Activated T-helper 1 cell treated with anti-CD3 and anti-CD28 coated beads, Interleukin-12 subunit alpha, Interleukin-12 subunit beta, Interleukin-2, Interleukin-4 antibody, amounts not matched to agents 30 ng/mL and 10 ng/mL and 1 ng/mL, durations not matched to agents 14 hours and 24 hours and 36 hours (primary cell): ENCODE measurements at regions not wholly inside any gene's neighbourhood (a gene's known extent, or its start where the extent isn't known, plus 50 kb on each side); places are given as distances from the start of the nearest gene placed in this dataset.
"Not testable (repeated sequence)": the region's sequence is repeated elsewhere in the genome, so short reads cannot be mapped to it uniquely, and the experiment has no call there.

Source experiments
- DNase-seq: peaks from one replicate; pipeline ENCODE4 v3.0.0; 2021; ENCODE audit warnings: low spot score
- H3K27ac Mint-ChIP-seq: one replicate; pipeline ENCODE4 v1.8.0; 2021; ENCODE audit warnings: mild to moderate bottlenecking, mixed read lengths
- H3K27me3 Mint-ChIP-seq: one replicate; pipeline ENCODE4 v1.8.0; 2022; ENCODE audit warnings: mild to moderate bottlenecking, moderate library complexity, mixed read lengths; ENCODE audit not compliant: insufficient read depth
- H3K36me3 Mint-ChIP-seq: one replicate; pipeline ENCODE4 v1.8.0; 2021; ENCODE audit warnings: low read depth, mixed read lengths
- H3K4me1 Mint-ChIP-seq: one replicate; pipeline ENCODE4 v1.8.0; 2021; ENCODE audit warnings: low read depth, mixed read lengths
- H3K4me3 Mint-ChIP-seq: one replicate; pipeline ENCODE4 v1.8.0; 2021; ENCODE audit warnings: mild to moderate bottlenecking, moderate library complexity, mixed read lengths
- H3K9me3 Mint-ChIP-seq: one replicate; pipeline ENCODE4 v1.8.0; 2021; ENCODE audit warnings: mixed read lengths
- intact Hi-C: fragments of 100-400 bp; cut with micrococcal nuclease; formaldehyde crosslinking; loops from one replicate; pipeline ENCODE4 v1.15.1; 2024

- DNase-seq: no peak
- Mint-ChIP-seq H3K4me3 (no peak overlapping the region), H3K9me3 (no peaks in the 10 kb centered on the region), H3K36me3 (no peaks in the 10 kb centered on the region), H3K4me1 (no peaks in the 10 kb centered on the region), H3K27me3 (no peaks in the 10 kb centered on the region), H3K27ac (no peak overlapping the region)
- intact Hi-C loops: no loop called here
Observed at GRCh38 chr7:1295776-1296355, 63.2 kb downstream of the UNCX start.

GRCh38 chr7:1296356-1296981, 63.8 kb downstream of the UNCX start:
- no peak for DNase-seq
- Mint-ChIP-seq H3K4me1 (no peaks in the 10 kb centered on the region), H3K4me3 (no peak overlapping the region), H3K27ac (no peak overlapping the region), H3K9me3 (no peaks in the 10 kb centered on the region), H3K27me3 (no peaks in the 10 kb centered on the region), H3K36me3 (no peaks in the 10 kb centered on the region)
- intact Hi-C loops: no loop called here

GRCh38 chr7:1297017-1297960, 64.6 kb downstream of the UNCX start:
- Mint-ChIP-seq H3K27me3 (no peaks in the 10 kb centered on the region), H3K27ac (no peak overlapping the region), H3K36me3 (no peaks in the 10 kb centered on the region), H3K4me1 (no peaks in the 10 kb centered on the region), H3K9me3 (no peaks in the 10 kb centered on the region), H3K4me3 (no peak overlapping the region)
- DNase-seq: no peak
- intact Hi-C loops: no loop called here

GRCh38 chr7:1298051-1298930, 65.6 kb downstream of the UNCX start:
- Mint-ChIP-seq H3K9me3 (no peaks in the 10 kb centered on the region), H3K27ac (no peak overlapping the region), H3K27me3 (no peaks in the 10 kb centered on the region), H3K4me1 (no peaks in the 10 kb centered on the region), H3K4me3 (no peak overlapping the region), H3K36me3 (no peaks in the 10 kb centered on the region)
- intact Hi-C loops: no loop called here
- no peak for DNase-seq

- Mint-ChIP-seq H3K4me3 (no peak overlapping the region), H3K9me3 (no peaks in the 10 kb centered on the region), H3K4me1 (no peaks in the 10 kb centered on the region), H3K36me3 (no peaks in the 10 kb centered on the region), H3K27me3 (no peaks in the 10 kb centered on the region), H3K27ac (no peak overlapping the region)
- DNase-seq: no peak
- intact Hi-C loops: no loop called here
Observed at GRCh38 chr7:1298931-1299885, 66.5 kb downstream of the UNCX start.

GRCh38 chr7:1300206-1300605, 67.5 kb downstream of the UNCX start:
- Mint-ChIP-seq H3K9me3 (no peaks in the 10 kb centered on the region), H3K36me3 (no peaks in the 10 kb centered on the region), H3K27ac (no peak overlapping the region), H3K27me3 (no peaks in the 10 kb centered on the region), H3K4me1 (no peaks in the 10 kb centered on the region), H3K4me3 (no peak overlapping the region)
- intact Hi-C loops: no loop called here
- no peak for DNase-seq

GRCh38 chr7:1300636-1301035, 68.0 kb downstream of the UNCX start:
- no peak overlapping the region for H3K4me3 Mint-ChIP-seq
- H3K9me3 Mint-ChIP-seq: no peaks in the 10 kb centered on the region
- no peaks in the 10 kb centered on the region for H3K36me3 Mint-ChIP-seq
- H3K27me3 Mint-ChIP-seq: no peaks in the 10 kb centered on the region
- intact Hi-C loops: no loop called here
- H3K4me1 Mint-ChIP-seq: no peaks in the 10 kb centered on the region
- no peak overlapping the region for H3K27ac Mint-ChIP-seq
- DNase-seq: no peak

- Mint-ChIP-seq H3K27me3 (no peaks in the 10 kb centered on the region), H3K9me3 (no peaks in the 10 kb centered on the region), H3K4me3 (no peak overlapping the region), H3K36me3 (no peaks in the 10 kb centered on the region), H3K4me1 (no peaks in the 10 kb centered on the region), H3K27ac (no peak overlapping the region)
- no peak for DNase-seq
- intact Hi-C loops: no loop called here
Observed at GRCh38 chr7:1301054-1301881, 68.6 kb downstream of the UNCX start.

GRCh38 chr7:1301882-1302251, 69.2 kb downstream of the UNCX start:
- no peak overlapping the region for H3K4me3 Mint-ChIP-seq
- no peak for DNase-seq
- H3K36me3 Mint-ChIP-seq: no peaks in the 10 kb centered on the region
- no peaks in the 10 kb centered on the region for H3K9me3 Mint-ChIP-seq
- no peaks in the 10 kb centered on the region for H3K27me3 Mint-ChIP-seq
- no peak overlapping the region for H3K27ac Mint-ChIP-seq
- H3K4me1 Mint-ChIP-seq: no peaks in the 10 kb centered on the region
- intact Hi-C loops: no loop called here

GRCh38 chr7:1302936-1303335, 70.3 kb downstream of the UNCX start:
- no peak for DNase-seq
- Mint-ChIP-seq H3K9me3 (no peaks in the 10 kb centered on the region), H3K36me3 (no peaks in the 10 kb centered on the region), H3K4me1 (no peaks in the 10 kb centered on the region), H3K4me3 (no peak overlapping the region), H3K27me3 (no peaks in the 10 kb centered on the region), H3K27ac (no peak overlapping the region)
- intact Hi-C loops: no loop called here

- H3K36me3 Mint-ChIP-seq, H3K27ac Mint-ChIP-seq, H3K4me3 Mint-ChIP-seq, intact Hi-C loops, H3K9me3 Mint-ChIP-seq, H3K27me3 Mint-ChIP-seq, H3K4me1 Mint-ChIP-seq, DNase-seq: not testable (repeated sequence)
Observed at GRCh38 chr7:1304011-1304410, 71.3 kb downstream of the UNCX start.
